ENCODE measurements at regions not wholly inside any gene's neighbourhood (a gene's known extent, or its start where the extent isn't known, plus 50 kb on each side); places are given as distances from the start of the nearest gene placed in this dataset.

- no peaks in the 10 kb centered on the region for H3K36me3 ChIP-seq
- 62 to 82% methylated on average over 4 of the region's 4 CpGs for WGBS, 2 donors (ENCODE audit: low coverage in 1 of 2)
- no peaks in the 10 kb centered on the region for H3K4me1 ChIP-seq
- ATAC-seq = no peak
- H3K4me3 ChIP-seq = no peak overlapping the region
- H3K27ac ChIP-seq = no peak overlapping the region
- H3K27me3 ChIP-seq = no peaks in the 10 kb centered on the region
- TF ChIP-seq POLR2AphosphoS5 (IDR thresholded peaks at IDR 0.05) = no peak
- no peak for TF ChIP-seq EP300 (IDR thresholded peaks at IDR 0.05)
- no peak for TF ChIP-seq POLR2A (IDR thresholded peaks at IDR 0.05)
- no peaks in the 10 kb centered on the region for H3K9me3 ChIP-seq
Measured at GRCh38 chr4:129623233-129623875, 527.4 kb downstream of the C4orf33 start.

GRCh38 chr4:129641179-129641578 is 545.2 kb downstream of the C4orf33 start:
- H3K27ac ChIP-seq = no peak overlapping the region
- H3K4me1 ChIP-seq = no peaks in the 10 kb centered on the region
- no peak for ATAC-seq
- H3K9me3 ChIP-seq = no peaks in the 10 kb centered on the region
- 37 to 46% methylated on average over 4 to 5 of the region's 5 CpGs for WGBS, 2 donors (ENCODE audit: low coverage in 1 of 2)
- no peak overlapping the region for H3K4me3 ChIP-seq
- no peaks in the 10 kb centered on the region for H3K27me3 ChIP-seq
- TF ChIP-seq POLR2AphosphoS5 (IDR thresholded peaks at IDR 0.05) = no peak
- no peak for TF ChIP-seq POLR2A (IDR thresholded peaks at IDR 0.05)
- peak; percentile 54 to 76 (median 64) for TF ChIP-seq CTCF (IDR thresholded peaks at IDR 0.05)
- no peaks in the 10 kb centered on the region for H3K36me3 ChIP-seq

GRCh38 chr4:129645461-129645860 is 549.5 kb downstream of the C4orf33 start:
- Histone ChIP-seq H3K4me3 (no peak overlapping the region), H3K27ac (no peak overlapping the region), H3K4me1 (no peaks in the 10 kb centered on the region), H3K27me3 (no peaks in the 10 kb centered on the region), H3K36me3 (no peaks in the 10 kb centered on the region), H3K9me3 (no peaks in the 10 kb centered on the region)
- 63 to 72% methylated on average over 3 of the region's 3 CpGs for WGBS, 2 donors (ENCODE audit: low coverage in 1 of 2)
- no peak for TF ChIP-seq CTCF (IDR thresholded peaks at IDR 0.05)
- TF ChIP-seq EP300 (IDR thresholded peaks at IDR 0.05) = no peak
- TF ChIP-seq POLR2AphosphoS5 (IDR thresholded peaks at IDR 0.05) = no peak
- TF ChIP-seq POLR2A (IDR thresholded peaks at IDR 0.05) = no peak
- ATAC-seq = no peak

- 60 to 68% methylated on average over 4 to 5 of the region's 5 CpGs for WGBS, 2 donors (ENCODE audit: low coverage in 1 of 2)
- H3K4me1 ChIP-seq = no peaks in the 10 kb centered on the region
- no peak overlapping the region for H3K27ac ChIP-seq
- no peaks in the 10 kb centered on the region for H3K36me3 ChIP-seq
- no peak overlapping the region for H3K4me3 ChIP-seq
- H3K27me3 ChIP-seq = no peaks in the 10 kb centered on the region
- ATAC-seq = no peak
- TF ChIP-seq CTCF (IDR thresholded peaks at IDR 0.05) (no peak), POLR2A (IDR thresholded peaks at IDR 0.05) (no peak), POLR2AphosphoS5 (IDR thresholded peaks at IDR 0.05) (no peak), EP300 (IDR thresholded peaks at IDR 0.05) (no peak)
- H3K9me3 ChIP-seq = no peaks in the 10 kb centered on the region
Measured at GRCh38 chr4:129668092-129668491, 572.1 kb downstream of the C4orf33 start.

- ATAC-seq = no peak
- Histone ChIP-seq H3K9me3 (no peaks in the 10 kb centered on the region), H3K36me3 (no peaks in the 10 kb centered on the region), H3K4me3 (no peak overlapping the region), H3K4me1 (no peaks in the 10 kb centered on the region), H3K27ac (no peak overlapping the region), H3K27me3 (no peaks in the 10 kb centered on the region)
- TF ChIP-seq POLR2A (IDR thresholded peaks at IDR 0.05) (no peak), CTCF (IDR thresholded peaks at IDR 0.05) (no peak), EP300 (IDR thresholded peaks at IDR 0.05) (no peak), POLR2AphosphoS5 (IDR thresholded peaks at IDR 0.05) (no peak)
Measured at GRCh38 chr4:129672941-129673340, 577.0 kb downstream of the C4orf33 start.

All from gastroesophageal sphincter (tissue), 4 donors.